K562 (cell line): ENCODE measurements at regions not wholly inside any gene's neighbourhood (a gene's known extent, or its start where the extent isn't known, plus 50 kb on each side); places are given as distances from the start of the nearest gene placed in this dataset.

Source experiments
- ATAC-seq: fragments of 200-7000 bp; cut with Tn5 transposase; 3 replicates; pipeline ENCODE4 v1.9.1; 2020; ENCODE audit warnings: moderate library complexity
- BruUV-seq: library from RNA; stranded (reverse); fragments of 400-500 nt; replicated peaks from 2 replicates; lab custom pipeline; 2021; lab: Mats Ljungman, UMichigan
- CTCF ChIA-PET: fragments of 300-600 bp; formaldehyde crosslinking; extraction: SDS; loops from one replicate; lab custom pipeline; 2021; ENCODE audit warnings: low intra/inter-chr PET ratio; lab: Yijun Ruan, JAX
- POLR2A ChIA-PET: fragments of 300-600, 350-650 bp; sonication (Branson Sonifier 250); formaldehyde crosslinking; extraction: SDS; loops from one replicate; lab custom pipeline; 2021; ENCODE audit warnings: antibody characterized with exemption, inconsistent platforms; lab: Yijun Ruan, JAX
- DNase-seq, 4 experiments: peaks; one replicate each; pipeline versions ENCODE4 v3.0.0 to v3.0.0-alpha.2; 2011 to 2018; ENCODE audit warnings: low spot score in 3 of 4, mixed read lengths in 3 of 4; ENCODE audit errors: extremely low read depth in 1 of 4
- FAIRE-seq: peaks from 2 replicates; lab custom pipeline; 2011; peaks lifted over from hg19 to GRCh38; lab: Jason Lieb, UNC
- H2AFZ ChIP-seq: 2 replicates; pipeline ENCODE4 v1.6.0; 2011; ENCODE audit warnings: low read depth, low read length, control low read depth, inconsistent platforms
- H3K27ac ChIP-seq: fragments of 200-600 bp; 3 replicates; pipeline ENCODE4 v1.8.0; 2011; ENCODE audit warnings: low read depth, mild to moderate bottlenecking, control low read depth, inconsistent platforms, low read length, moderate library complexity, mixed read lengths; ENCODE audit errors: extremely low read depth
- H3K27me3 ChIP-seq, 2 experiments: fragments of 300-600 bp in 1 of 2; 2 replicates in 1 of 2; 3 replicates in 1 of 2; pipeline versions ENCODE4 v1.6.0 to v1.8.0; 2011; ENCODE audit warnings: inconsistent platforms in 2 of 2, low read length in 2 of 2, mild to moderate bottlenecking in 1 of 2, mixed read lengths in 1 of 2, moderate library complexity in 1 of 2; ENCODE audit not compliant: control insufficient read depth in 2 of 2, insufficient read depth in 2 of 2
- H3K36me3 ChIP-seq: fragments of 300-600 bp; 3 replicates; pipeline ENCODE4 v1.8.0; 2011; ENCODE audit warnings: mild to moderate bottlenecking, low read length, inconsistent platforms; ENCODE audit not compliant: control insufficient read depth, insufficient read depth
- H3K4me1 ChIP-seq, 2 experiments: fragments of 200-600 bp in 1 of 2; replicated peaks in 1 of 2; 2 replicates in 1 of 2; 3 replicates in 1 of 2; pipeline versions ENCODE4 v1.5.1 to v1.8.0; 2011; ENCODE audit warnings: inconsistent platforms in 2 of 2, low read length in 2 of 2, mild to moderate bottlenecking in 1 of 2, mixed read lengths in 1 of 2, moderate library complexity in 1 of 2; ENCODE audit not compliant: control insufficient read depth in 2 of 2, insufficient read depth in 2 of 2
- H3K4me2 ChIP-seq: 2 replicates; pipeline ENCODE4 v1.6.1; 2011; ENCODE audit warnings: low read length, control low read depth, inconsistent platforms, mixed read lengths; ENCODE audit not compliant: insufficient read depth
- H3K4me3 ChIP-seq: fragments of 200-600 bp; sonication (generic), shearing (Covaris generic); 2 replicates; pipeline ENCODE4 v1.5.1; 2016; ENCODE audit warnings: control low read depth, inconsistent platforms
- H3K79me2 ChIP-seq: fragments of 200-600 bp; 3 replicates; pipeline ENCODE4 v1.8.0; 2011; ENCODE audit warnings: low read length, inconsistent platforms; ENCODE audit not compliant: control insufficient read depth, insufficient read depth
- H3K9ac ChIP-seq, 2 experiments: 2 replicates each; pipeline versions ENCODE4 v1.6.0 to v1.6.1; 2011; ENCODE audit warnings: low read depth in 2 of 2, low read length in 2 of 2, control low read depth in 1 of 2, inconsistent platforms in 1 of 2, mild to moderate bottlenecking in 1 of 2, mixed read lengths in 1 of 2; ENCODE audit not compliant: insufficient read depth in 1 of 2
- H3K9me1 ChIP-seq: one replicate; pipeline ENCODE4 v1.6.0; 2011; ENCODE audit warnings: inconsistent platforms, mild to moderate bottlenecking, low read length, moderate library complexity; ENCODE audit not compliant: control insufficient read depth, insufficient read depth
- H3K9me3 ChIP-seq: replicated peaks from 2 replicates; pipeline ENCODE4 v1.5.1; 2011; ENCODE audit warnings: low read depth, low read length, inconsistent platforms; ENCODE audit not compliant: control insufficient read depth, insufficient read depth
- H4K20me1 ChIP-seq: replicated peaks from 2 replicates; pipeline ENCODE4 v1.6.1; 2011; ENCODE audit warnings: low read length, inconsistent platforms, mixed read lengths; ENCODE audit not compliant: control insufficient read depth, insufficient read depth
- CC2D1A ChIP-seq: fragments of 450-650 bp; IDR thresholded peaks from 2 replicates; pipeline ENCODE4 v1.6.1; 2017; ENCODE audit warnings: mild to moderate bottlenecking
- EHMT2 ChIP-seq: fragments of 450-650 bp; IDR thresholded peaks from 2 replicates; pipeline ENCODE4 v1.6.1; 2018; ENCODE audit warnings: antibody characterized with exemption
- GABPB1 ChIP-seq: sonication (generic); formaldehyde crosslinking; IDR thresholded peaks from 2 replicates; pipeline ENCODE4 v1.8.0; 2022; ENCODE audit warnings: mild to moderate bottlenecking, missing genetic modification reagents
- NCOA1 ChIP-seq: fragments of 450-650 bp; IDR thresholded peaks from 2 replicates; pipeline ENCODE4 v1.6.1; 2016; ENCODE audit warnings: low read depth
- PHB ChIP-seq: fragments of 250-450 bp; sonication (Bioruptor Pico); IDR thresholded peaks from 2 replicates; pipeline ENCODE4 v1.5.0; 2021
- POLR2A ChIP-seq: fragments of 450-650 bp; conservative IDR thresholded peaks from 2 replicates; pipeline ENCODE4 v1.6.1; 2016
- RNF2 ChIP-seq: sonication (generic); IDR thresholded peaks from 2 replicates; pipeline ENCODE4 v1.6.1; 2016
- WGBS: fragments of 100-300 bp; shearing (Covaris generic); methylation state at CpG from one replicate; pipeline ENCODE4 v1.1.6; 2016; ENCODE audit warnings: low coverage, mixed read lengths; ENCODE audit not compliant: insufficient coverage; ENCODE audit errors: missing lambda C conversion rate; 5-methylcytosine and 5-hydroxymethylcytosine counted together
- in situ Hi-C: fragments of 300-500 bp; cut with MboI; formaldehyde crosslinking; loops from 4 replicates; pipeline ENCODE4 v1.15.0; 2018; ENCODE audit warnings: inconsistent platforms, mixed read lengths
- intact Hi-C: fragments of 100-400 bp; cut with micrococcal nuclease; formaldehyde crosslinking; loops from 2 replicates; pipeline ENCODE4 v1.14.2; 2022
- TF ChIP-seq, protein P1 (sequence below): sonication (generic); formaldehyde crosslinking; IDR thresholded peaks from 2 replicates; pipeline ENCODE4 v1.8.0; 2022; ENCODE audit warnings: mild to moderate bottlenecking, missing genetic modification reagents, borderline replicate concordance
- TF ChIP-seq, protein P2 (sequence below): fragments of 250-450 bp; sonication (Bioruptor Pico); IDR thresholded peaks from 2 replicates; pipeline ENCODE4 v1.4.0; 2020; ENCODE audit warnings: mild to moderate bottlenecking, moderate library complexity
- TF ChIP-seq, protein P3 (sequence below): sonication (generic); formaldehyde crosslinking; IDR thresholded peaks from 2 replicates; pipeline ENCODE4 v1.8.0; 2022; ENCODE audit warnings: mild to moderate bottlenecking, missing genetic modification reagents
- TF ChIP-seq, protein P4 (sequence below): fragments of 450-650 bp; formaldehyde crosslinking; IDR thresholded peaks from 2 replicates; pipeline ENCODE4 v1.4.0; 2022; ENCODE audit warnings: missing genetic modification characterization

DNA sequence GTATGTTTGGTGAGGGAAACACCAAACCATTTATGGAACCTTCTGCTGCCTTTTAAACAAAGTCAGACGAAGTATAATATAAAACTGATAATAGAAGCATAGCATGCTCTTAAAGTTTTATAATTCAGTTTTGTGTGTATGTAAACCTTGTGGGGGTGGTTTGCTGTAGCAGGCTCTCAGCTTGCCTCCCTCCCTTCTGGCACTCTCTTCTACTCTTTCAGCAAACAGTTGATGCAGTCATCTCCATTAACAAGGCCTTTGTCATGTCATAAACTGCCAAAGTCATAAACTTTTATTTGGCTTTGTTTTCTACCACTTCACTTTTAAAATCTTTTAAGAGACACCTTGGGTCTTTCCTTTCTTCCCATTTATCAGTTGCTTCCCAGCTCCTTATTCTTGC is 448.2 kb upstream of the SETBP1 start:
- TF ChIP-seq, protein P1, sequence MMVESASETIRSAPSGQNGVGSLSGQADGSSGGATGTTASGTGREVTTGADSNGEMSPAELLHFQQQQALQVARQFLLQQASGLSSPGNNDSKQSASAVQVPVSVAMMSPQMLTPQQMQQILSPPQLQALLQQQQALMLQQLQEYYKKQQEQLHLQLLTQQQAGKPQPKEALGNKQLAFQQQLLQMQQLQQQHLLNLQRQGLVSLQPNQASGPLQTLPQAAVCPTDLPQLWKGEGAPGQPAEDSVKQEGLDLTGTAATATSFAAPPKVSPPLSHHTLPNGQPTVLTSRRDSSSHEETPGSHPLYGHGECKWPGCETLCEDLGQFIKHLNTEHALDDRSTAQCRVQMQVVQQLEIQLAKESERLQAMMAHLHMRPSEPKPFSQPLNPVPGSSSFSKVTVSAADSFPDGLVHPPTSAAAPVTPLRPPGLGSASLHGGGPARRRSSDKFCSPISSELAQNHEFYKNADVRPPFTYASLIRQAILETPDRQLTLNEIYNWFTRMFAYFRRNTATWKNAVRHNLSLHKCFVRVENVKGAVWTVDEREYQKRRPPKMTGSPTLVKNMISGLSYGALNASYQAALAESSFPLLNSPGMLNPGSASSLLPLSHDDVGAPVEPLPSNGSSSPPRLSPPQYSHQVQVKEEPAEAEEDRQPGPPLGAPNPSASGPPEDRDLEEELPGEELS (CRISPR knock-in tag) = no peak
- TF ChIP-seq CC2D1A = no peak
- Histone ChIP-seq H3K9me3 (no peaks in the 10 kb centered on the region), H2AFZ (no peak overlapping the region), H3K4me3 (no peak overlapping the region), H3K9ac (no peak overlapping the region), H3K27ac (no peak overlapping the region), H4K20me1 (no peaks in the 10 kb centered on the region), H3K9me1 (no peaks in the 10 kb centered on the region), H3K4me2 (no peak overlapping the region), H3K27me3 (no peaks in the 10 kb centered on the region), H3K4me1 (no peaks in the 10 kb centered on the region), H3K79me2 (no peaks in the 10 kb centered on the region), H3K36me3 (no peaks in the 10 kb centered on the region)
- in situ Hi-C loops (no loop called here), intact Hi-C loops (no loop called here)
- no peak for FAIRE-seq
- DNase-seq = no peak
- WGBS = 0% methylated on average over 1 of the region's 1 CpG
- POLR2A ChIA-PET = no interaction called here
- ATAC-seq = no peak
- no TSS peak for BruUV-seq
- CTCF ChIA-PET = no interaction called here

DNA sequence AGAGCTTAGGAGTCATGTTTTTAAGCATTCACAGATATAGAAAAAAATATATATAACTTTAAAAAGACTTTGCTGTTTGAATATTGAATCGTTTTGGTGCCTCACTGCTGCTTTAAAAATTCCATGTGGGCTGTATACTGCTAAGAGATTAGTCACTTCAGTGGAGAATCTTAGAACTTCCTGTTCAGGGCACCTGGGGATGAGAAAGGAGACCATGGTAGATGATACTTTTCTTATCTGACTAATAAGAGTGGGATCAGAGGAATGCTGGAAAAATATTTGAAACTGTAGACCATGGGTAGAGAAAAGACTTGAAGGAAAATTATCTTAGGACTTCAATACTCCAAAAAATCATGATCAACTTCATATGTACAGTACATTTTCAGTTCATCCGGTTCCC is 442.2 kb upstream of the SETBP1 start:
- in situ Hi-C loops (no loop called here), intact Hi-C loops (no loop called here)
- ChIA-PET POLR2A (no interaction called here), CTCF (no interaction called here)
- H3K36me3 ChIP-seq = no peaks in the 10 kb centered on the region
- DNase-seq = no peak
- H3K27me3 ChIP-seq = no peaks in the 10 kb centered on the region
- H2AFZ ChIP-seq = no peak overlapping the region
- no peak for ATAC-seq
- no peak overlapping the region for H3K4me3 ChIP-seq
- H3K9me3 ChIP-seq = no peaks in the 10 kb centered on the region
- no peaks in the 10 kb centered on the region for H4K20me1 ChIP-seq
- no TSS peak for BruUV-seq
- no peaks in the 10 kb centered on the region for H3K9me1 ChIP-seq
- no peak overlapping the region for H3K9ac ChIP-seq
- H3K4me2 ChIP-seq = no peak overlapping the region
- H3K27ac ChIP-seq = no peak overlapping the region
- no peak for FAIRE-seq
- WGBS = 0% methylated on average over 1 of the region's 2 CpGs
- H3K4me1 ChIP-seq = no peaks in the 10 kb centered on the region
- no peaks in the 10 kb centered on the region for H3K79me2 ChIP-seq
- TF ChIP-seq NCOA1 (no peak), RNF2 (no peak), PHB (CRISPR knock-in tag) (no peak), GABPB1 (no peak), EHMT2 (no peak), POLR2A (no peak)
- TF ChIP-seq, protein P2, sequence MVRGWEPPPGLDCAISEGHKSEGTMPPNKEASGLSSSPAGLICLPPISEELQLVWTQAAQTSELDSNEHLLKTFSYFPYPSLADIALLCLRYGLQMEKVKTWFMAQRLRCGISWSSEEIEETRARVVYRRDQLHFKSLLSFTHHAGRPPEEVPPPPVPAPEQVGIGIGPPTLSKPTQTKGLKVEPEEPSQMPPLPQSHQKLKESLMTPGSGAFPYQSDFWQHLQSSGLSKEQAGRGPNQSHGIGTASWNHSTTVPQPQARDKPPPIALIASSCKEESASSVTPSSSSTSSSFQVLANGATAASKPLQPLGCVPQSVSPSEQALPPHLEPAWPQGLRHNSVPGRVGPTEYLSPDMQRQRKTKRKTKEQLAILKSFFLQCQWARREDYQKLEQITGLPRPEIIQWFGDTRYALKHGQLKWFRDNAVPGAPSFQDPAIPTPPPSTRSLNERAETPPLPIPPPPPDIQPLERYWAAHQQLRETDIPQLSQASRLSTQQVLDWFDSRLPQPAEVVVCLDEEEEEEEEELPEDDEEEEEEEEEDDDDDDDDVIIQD (CRISPR knock-in tag) = no peak
- TF ChIP-seq, protein P3, sequence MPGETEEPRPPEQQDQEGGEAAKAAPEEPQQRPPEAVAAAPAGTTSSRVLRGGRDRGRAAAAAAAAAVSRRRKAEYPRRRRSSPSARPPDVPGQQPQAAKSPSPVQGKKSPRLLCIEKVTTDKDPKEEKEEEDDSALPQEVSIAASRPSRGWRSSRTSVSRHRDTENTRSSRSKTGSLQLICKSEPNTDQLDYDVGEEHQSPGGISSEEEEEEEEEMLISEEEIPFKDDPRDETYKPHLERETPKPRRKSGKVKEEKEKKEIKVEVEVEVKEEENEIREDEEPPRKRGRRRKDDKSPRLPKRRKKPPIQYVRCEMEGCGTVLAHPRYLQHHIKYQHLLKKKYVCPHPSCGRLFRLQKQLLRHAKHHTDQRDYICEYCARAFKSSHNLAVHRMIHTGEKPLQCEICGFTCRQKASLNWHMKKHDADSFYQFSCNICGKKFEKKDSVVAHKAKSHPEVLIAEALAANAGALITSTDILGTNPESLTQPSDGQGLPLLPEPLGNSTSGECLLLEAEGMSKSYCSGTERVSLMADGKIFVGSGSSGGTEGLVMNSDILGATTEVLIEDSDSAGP = no peak
- TF ChIP-seq, protein P4, sequence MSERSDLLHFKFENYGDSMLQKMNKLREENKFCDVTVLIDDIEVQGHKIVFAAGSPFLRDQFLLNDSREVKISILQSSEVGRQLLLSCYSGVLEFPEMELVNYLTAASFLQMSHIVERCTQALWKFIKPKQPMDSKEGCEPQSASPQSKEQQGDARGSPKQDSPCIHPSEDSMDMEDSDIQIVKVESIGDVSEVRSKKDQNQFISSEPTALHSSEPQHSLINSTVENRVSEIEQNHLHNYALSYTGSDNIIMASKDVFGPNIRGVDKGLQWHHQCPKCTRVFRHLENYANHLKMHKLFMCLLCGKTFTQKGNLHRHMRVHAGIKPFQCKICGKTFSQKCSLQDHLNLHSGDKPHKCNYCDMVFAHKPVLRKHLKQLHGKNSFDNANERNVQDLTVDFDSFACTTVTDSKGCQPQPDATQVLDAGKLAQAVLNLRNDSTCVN = no peak
